Lower leg skin (tissue), 4 donors: ENCODE measurements at regions not wholly inside any gene's neighbourhood (a gene's known extent, or its start where the extent isn't known, plus 50 kb on each side); places are given as distances from the start of the nearest gene placed in this dataset.

Experiments used
- DNase-seq, 2 donors: peaks; one replicate each; pipeline ENCODE4 v3.0.0-alpha.2; 2019; ENCODE audit warnings: low spot score in 2 of 2
- H3K4me3 ChIP-seq: fragments of 200-600 bp; sonication (generic); 2 replicates; pipeline ENCODE4 v1.5.1; 2017; ENCODE audit warnings: mild to moderate bottlenecking, low read depth; ENCODE audit not compliant: poor library complexity, severe bottlenecking
- CTCF ChIP-seq, 3 donors: fragments of 450-650 bp; IDR thresholded peaks; one replicate each; pipeline ENCODE4 v1.5.1; 2016; ENCODE audit warnings: antibody characterized with exemption in 3 of 3, mild to moderate bottlenecking in 3 of 3, moderate library complexity in 2 of 3
- POLR2A ChIP-seq, 2 donors: fragments of 450-650 bp; IDR thresholded peaks; one replicate each; pipeline ENCODE4 v1.6.1; 2016 to 2017; ENCODE audit warnings: antibody characterized with exemption in 2 of 2, mild to moderate bottlenecking in 1 of 2, moderate library complexity in 1 of 2
- WGBS, 2 donors: methylation state at CpG; one replicate each; pipeline ENCODE4 v1.1.5; 2018; 5-methylcytosine and 5-hydroxymethylcytosine counted together
- intact Hi-C: fragments of 100-400 bp; cut with DNase I; formaldehyde crosslinking; loops from one replicate; pipeline ENCODE4 v1.15.0; 2023; ENCODE audit warnings: low total_unique reads

DNA sequence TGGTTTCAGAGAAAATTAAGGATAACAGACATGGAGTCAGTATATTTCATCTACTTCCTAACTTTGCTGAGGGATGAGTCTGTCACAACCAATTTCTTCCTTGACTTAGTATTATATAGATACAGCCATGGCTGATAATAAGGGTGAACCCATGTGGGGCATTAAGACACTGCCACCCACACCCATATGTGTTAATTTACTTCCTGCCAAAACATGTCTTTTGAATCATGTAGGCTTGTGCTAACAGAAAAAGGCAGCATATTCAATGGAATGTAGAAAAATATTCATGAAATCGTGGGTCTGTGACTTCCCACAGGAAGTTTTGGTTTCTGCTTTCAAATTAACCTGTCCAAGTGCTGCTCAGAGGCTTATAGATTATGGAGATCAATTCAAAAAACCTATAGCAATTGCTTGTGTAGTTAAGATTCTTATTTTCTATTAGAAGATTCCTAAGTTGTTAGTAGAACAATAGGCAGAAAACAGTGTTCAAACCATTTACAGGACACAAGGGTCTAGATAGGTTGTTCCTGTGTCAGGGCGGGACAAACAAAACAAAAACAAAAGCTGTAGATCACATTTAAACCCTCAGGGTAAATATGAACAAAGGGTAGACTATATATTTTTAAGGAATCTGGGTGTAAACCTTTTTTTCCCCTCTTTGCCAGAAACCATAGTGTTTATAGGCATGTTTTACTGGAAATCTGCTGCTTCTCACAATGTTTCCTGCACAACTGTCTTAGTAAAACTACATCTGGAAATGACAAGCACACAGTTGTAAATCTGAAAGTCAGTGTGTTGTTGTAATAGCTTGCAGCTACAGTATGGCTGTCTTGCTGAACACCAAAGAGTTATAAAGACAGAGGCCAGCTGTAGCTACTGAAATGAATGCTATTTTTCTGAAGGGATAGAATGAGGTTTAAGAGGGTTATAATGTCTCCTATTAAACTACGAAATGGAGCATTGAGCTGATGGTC, 691.2 kb downstream of the EPHA4 start:
- 44 to 46% methylated on average over 3 of the region's 3 CpGs for WGBS, 2 donors
- intact Hi-C loops, result no loop called here
- DNase-seq, result no peak
- H3K4me3 ChIP-seq, result no peak overlapping the region
- TF ChIP-seq CTCF (IDR thresholded peaks at IDR 0.05) (no peak), POLR2A (IDR thresholded peaks at IDR 0.05) (no peak)

DNA sequence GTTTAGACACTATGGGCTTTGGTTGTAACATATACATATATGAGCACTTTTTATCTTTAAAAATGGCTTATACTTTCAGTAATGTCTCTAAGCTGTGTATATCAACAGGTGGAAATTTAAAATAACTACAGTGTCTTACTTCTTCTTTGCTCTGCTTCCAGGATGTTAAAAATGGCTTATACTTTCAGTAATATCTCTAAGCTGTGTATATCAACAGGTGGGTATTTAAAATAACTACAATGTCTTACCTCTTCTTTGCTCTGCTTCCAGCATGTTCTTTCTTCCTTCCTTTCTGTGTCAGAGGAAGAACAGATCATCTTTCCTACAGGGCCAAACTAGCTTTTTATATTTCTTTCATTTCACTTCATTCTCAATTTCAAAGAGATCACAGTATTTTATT, 689.6 kb downstream of the EPHA4 start:
- DNase-seq, result no peak
- no peak overlapping the region for H3K4me3 ChIP-seq
- TF ChIP-seq CTCF (IDR thresholded peaks at IDR 0.05), result no peak
- no peak for TF ChIP-seq POLR2A (IDR thresholded peaks at IDR 0.05)
- intact Hi-C loops, result no loop called here

- TF ChIP-seq CTCF (IDR thresholded peaks at IDR 0.05) (no peak), POLR2A (IDR thresholded peaks at IDR 0.05) (no peak)
- no peak for DNase-seq
- intact Hi-C loops, result no loop called here
Measured at GRCh38 chr2:220885593-220885992, 686.5 kb downstream of the EPHA4 start.

GRCh38 chr2:220887271-220887870, 684.7 kb downstream of the EPHA4 start:
- TF ChIP-seq CTCF (IDR thresholded peaks at IDR 0.05) (no peak), POLR2A (IDR thresholded peaks at IDR 0.05) (no peak)
- intact Hi-C loops, result no loop called here
- WGBS, 2 donors, result 86 to 89% methylated on average over 6 of the region's 6 CpGs
- DNase-seq, result no peak
- H3K4me3 ChIP-seq, result no peak overlapping the region

More at GRCh38 chr2:220885593-220885992, 686.5 kb downstream of the EPHA4 start:
- 64 to 74% methylated on average over 4 of the region's 4 CpGs for WGBS, 2 donors
- no peak overlapping the region for H3K4me3 ChIP-seq

- intact Hi-C loops, result no loop called here
- TF ChIP-seq CTCF (IDR thresholded peaks at IDR 0.05) (no peak), POLR2A (IDR thresholded peaks at IDR 0.05) (no peak)
- 48% methylated on average over 6 of the region's 6 CpGs for WGBS, 2 donors
- H3K4me3 ChIP-seq, result no peak overlapping the region
- no peak for DNase-seq
Measured at GRCh38 chr2:220887876-220888275, 684.2 kb downstream of the EPHA4 start.
